HepG2 (cell line): ENCODE measurements at regions not wholly inside any gene's neighbourhood (a gene's known extent, or its start where the extent isn't known, plus 50 kb on each side); places are given as distances from the start of the nearest gene placed in this dataset.

Source experiments
- BCL6 ChIP-seq: IDR thresholded peaks from 2 replicates; pipeline ENCODE4 v1.6.1; 2016; ENCODE audit warnings: missing genetic modification reagents, missing compliant biosample characterization
- DPF2 ChIP-seq: sonication (generic); formaldehyde crosslinking; IDR thresholded peaks from 2 replicates; pipeline ENCODE4 v1.4.0; 2020; ENCODE audit warnings: mild to moderate bottlenecking, low read depth, missing genetic modification reagents, borderline replicate concordance
- ELF1 ChIP-seq: sonication (generic); formaldehyde crosslinking; IDR thresholded peaks from 2 replicates; pipeline ENCODE4 v1.4.0; 2020; ENCODE audit warnings: missing genetic modification reagents
- GTF3A ChIP-seq: sonication (generic); formaldehyde crosslinking; conservative IDR thresholded peaks from 2 replicates; pipeline ENCODE4 v1.4.0; 2020; ENCODE audit warnings: mild to moderate bottlenecking, missing genetic modification reagents
- HES4 ChIP-seq: sonication (generic); formaldehyde crosslinking; IDR thresholded peaks from 2 replicates; pipeline ENCODE4 v1.9.0; 2021; ENCODE audit warnings: mild to moderate bottlenecking, missing genetic modification reagents, borderline replicate concordance
- HMGA1 ChIP-seq: sonication (generic); formaldehyde crosslinking; conservative IDR thresholded peaks from 2 replicates; pipeline ENCODE4 v1.4.0; 2020; ENCODE audit warnings: missing genetic modification reagents
- KAT7 ChIP-seq: IDR thresholded peaks from 2 replicates; pipeline ENCODE4 v1.6.1; 2018; ENCODE audit warnings: borderline replicate concordance, missing compliant biosample characterization
- PHF21A ChIP-seq: sonication (generic); formaldehyde crosslinking; IDR thresholded peaks from 2 replicates; pipeline ENCODE4 v1.5.0; 2020; ENCODE audit warnings: mild to moderate bottlenecking, missing genetic modification reagents
- PITX1 ChIP-seq: sonication (generic); formaldehyde crosslinking; IDR thresholded peaks from 2 replicates; pipeline ENCODE4 v1.5.1; 2020; ENCODE audit warnings: mild to moderate bottlenecking, missing genetic modification reagents
- SALL1 ChIP-seq: sonication (generic); formaldehyde crosslinking; IDR thresholded peaks from 2 replicates; pipeline ENCODE4 v1.8.0; 2022; ENCODE audit warnings: mild to moderate bottlenecking, missing genetic modification reagents
- ZNF598 ChIP-seq: sonication (generic); formaldehyde crosslinking; IDR thresholded peaks from 2 replicates; pipeline ENCODE4 v1.5.1; 2020; ENCODE audit warnings: mild to moderate bottlenecking, missing genetic modification reagents, borderline replicate concordance
- ZNF616 ChIP-seq: sonication (generic); formaldehyde crosslinking; IDR thresholded peaks from 2 replicates; pipeline ENCODE4 v1.5.0; 2020; ENCODE audit warnings: low read depth, mild to moderate bottlenecking, missing genetic modification reagents
- ZNF7 ChIP-seq: IDR thresholded peaks from 2 replicates; pipeline ENCODE4 v1.6.1; 2016; ENCODE audit warnings: missing biosample characterization, missing genetic modification reagents
- TF ChIP-seq, protein P1 (sequence below): sonication (generic); formaldehyde crosslinking; IDR thresholded peaks from 2 replicates; pipeline ENCODE4 v1.4.0; 2020; ENCODE audit warnings: mild to moderate bottlenecking, low read depth, missing genetic modification reagents
- TF ChIP-seq, protein P2 (sequence below): sonication (generic); formaldehyde crosslinking; IDR thresholded peaks from 2 replicates; pipeline ENCODE4 v1.4.0; 2020; ENCODE audit warnings: mild to moderate bottlenecking, missing genetic modification reagents, borderline replicate concordance
- TF ChIP-seq, protein P3 (sequence below): sonication (generic); formaldehyde crosslinking; IDR thresholded peaks from 2 replicates; pipeline ENCODE4 v1.5.1; 2020; ENCODE audit warnings: missing genetic modification reagents, mild to moderate bottlenecking, borderline replicate concordance
- TF ChIP-seq, protein P4 (sequence below): sonication (generic); formaldehyde crosslinking; IDR thresholded peaks from 2 replicates; pipeline ENCODE4 v1.5.1; 2020; ENCODE audit warnings: missing genetic modification reagents, mild to moderate bottlenecking, borderline replicate concordance
- TF ChIP-seq, protein P5 (sequence below): sonication (generic); formaldehyde crosslinking; IDR thresholded peaks from 2 replicates; pipeline ENCODE4 v1.8.0; 2022; ENCODE audit warnings: missing genetic modification reagents, mild to moderate bottlenecking, inconsistent platforms, borderline replicate concordance

DNA sequence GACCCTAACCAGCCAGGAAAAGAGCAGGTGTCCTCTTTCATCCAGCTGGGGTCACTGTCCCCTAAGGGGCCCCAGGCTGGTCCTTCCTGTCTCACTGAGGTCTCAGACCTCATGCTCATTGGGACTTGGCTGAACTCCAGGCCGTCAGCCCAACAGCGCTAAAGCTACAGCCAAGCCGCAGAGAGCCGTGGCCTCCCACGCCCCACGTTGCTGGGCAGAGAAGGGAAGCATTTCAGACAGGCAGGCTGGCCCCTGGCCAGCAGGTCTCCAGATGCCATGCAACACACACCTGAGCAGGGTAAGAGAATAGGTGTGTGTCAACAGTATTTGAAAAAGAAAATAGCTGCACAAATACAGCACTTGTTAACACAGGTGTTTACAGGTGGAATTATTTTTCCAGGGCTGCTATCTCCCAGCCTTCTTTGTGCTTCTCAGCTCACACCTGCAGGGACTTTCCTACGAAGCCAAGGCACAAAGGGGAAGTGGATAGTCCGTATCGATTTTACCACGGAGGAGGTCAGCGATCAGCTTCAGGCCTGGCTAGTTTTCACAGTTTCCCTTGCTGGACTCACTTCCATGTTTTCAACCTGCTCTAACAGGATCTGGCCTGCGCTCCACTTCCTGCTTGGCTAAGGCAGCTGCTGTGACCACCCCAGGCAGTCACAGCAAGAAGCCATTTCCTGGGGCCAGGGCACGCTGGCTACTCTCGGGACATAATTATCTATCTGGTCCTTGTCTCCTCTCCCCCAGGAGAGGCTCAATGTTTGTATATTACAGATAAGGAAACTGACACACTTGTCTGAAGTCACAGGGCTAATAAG is 156.1 kb upstream of the ID2 start (continued):
- TF ChIP-seq HES4 (CRISPR knock-in tag): 0 out of 2 replicates have a peak, but pooled peaks have one; percentile 20
- TF ChIP-seq PHF21A: peak; percentile 85
- TF ChIP-seq ZNF616 (CRISPR knock-in tag): peak; percentile 47; the same call in 1 of the 2 replicates
- peak; percentile 79; the same call in 1 of the 2 replicates for TF ChIP-seq KAT7 (CRISPR knock-in tag)
- TF ChIP-seq ZNF598 (CRISPR knock-in tag): peak; percentile 95; the same call in 1 of the 2 replicates
- peak; percentile 58; the same call in 1 of the 2 replicates for TF ChIP-seq DPF2 (CRISPR knock-in tag)
- TF ChIP-seq, protein P1, sequence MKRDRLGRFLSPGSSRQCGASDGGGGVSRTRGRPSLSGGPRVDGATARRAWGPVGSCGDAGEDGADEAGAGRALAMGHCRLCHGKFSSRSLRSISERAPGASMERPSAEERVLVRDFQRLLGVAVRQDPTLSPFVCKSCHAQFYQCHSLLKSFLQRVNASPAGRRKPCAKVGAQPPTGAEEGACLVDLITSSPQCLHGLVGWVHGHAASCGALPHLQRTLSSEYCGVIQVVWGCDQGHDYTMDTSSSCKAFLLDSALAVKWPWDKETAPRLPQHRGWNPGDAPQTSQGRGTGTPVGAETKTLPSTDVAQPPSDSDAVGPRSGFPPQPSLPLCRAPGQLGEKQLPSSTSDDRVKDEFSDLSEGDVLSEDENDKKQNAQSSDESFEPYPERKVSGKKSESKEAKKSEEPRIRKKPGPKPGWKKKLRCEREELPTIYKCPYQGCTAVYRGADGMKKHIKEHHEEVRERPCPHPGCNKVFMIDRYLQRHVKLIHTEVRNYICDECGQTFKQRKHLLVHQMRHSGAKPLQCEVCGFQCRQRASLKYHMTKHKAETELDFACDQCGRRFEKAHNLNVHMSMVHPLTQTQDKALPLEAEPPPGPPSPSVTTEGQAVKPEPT (CRISPR knock-in tag): peak; percentile 86; the same call in 1 of the 2 replicates
- TF ChIP-seq, protein P2, sequence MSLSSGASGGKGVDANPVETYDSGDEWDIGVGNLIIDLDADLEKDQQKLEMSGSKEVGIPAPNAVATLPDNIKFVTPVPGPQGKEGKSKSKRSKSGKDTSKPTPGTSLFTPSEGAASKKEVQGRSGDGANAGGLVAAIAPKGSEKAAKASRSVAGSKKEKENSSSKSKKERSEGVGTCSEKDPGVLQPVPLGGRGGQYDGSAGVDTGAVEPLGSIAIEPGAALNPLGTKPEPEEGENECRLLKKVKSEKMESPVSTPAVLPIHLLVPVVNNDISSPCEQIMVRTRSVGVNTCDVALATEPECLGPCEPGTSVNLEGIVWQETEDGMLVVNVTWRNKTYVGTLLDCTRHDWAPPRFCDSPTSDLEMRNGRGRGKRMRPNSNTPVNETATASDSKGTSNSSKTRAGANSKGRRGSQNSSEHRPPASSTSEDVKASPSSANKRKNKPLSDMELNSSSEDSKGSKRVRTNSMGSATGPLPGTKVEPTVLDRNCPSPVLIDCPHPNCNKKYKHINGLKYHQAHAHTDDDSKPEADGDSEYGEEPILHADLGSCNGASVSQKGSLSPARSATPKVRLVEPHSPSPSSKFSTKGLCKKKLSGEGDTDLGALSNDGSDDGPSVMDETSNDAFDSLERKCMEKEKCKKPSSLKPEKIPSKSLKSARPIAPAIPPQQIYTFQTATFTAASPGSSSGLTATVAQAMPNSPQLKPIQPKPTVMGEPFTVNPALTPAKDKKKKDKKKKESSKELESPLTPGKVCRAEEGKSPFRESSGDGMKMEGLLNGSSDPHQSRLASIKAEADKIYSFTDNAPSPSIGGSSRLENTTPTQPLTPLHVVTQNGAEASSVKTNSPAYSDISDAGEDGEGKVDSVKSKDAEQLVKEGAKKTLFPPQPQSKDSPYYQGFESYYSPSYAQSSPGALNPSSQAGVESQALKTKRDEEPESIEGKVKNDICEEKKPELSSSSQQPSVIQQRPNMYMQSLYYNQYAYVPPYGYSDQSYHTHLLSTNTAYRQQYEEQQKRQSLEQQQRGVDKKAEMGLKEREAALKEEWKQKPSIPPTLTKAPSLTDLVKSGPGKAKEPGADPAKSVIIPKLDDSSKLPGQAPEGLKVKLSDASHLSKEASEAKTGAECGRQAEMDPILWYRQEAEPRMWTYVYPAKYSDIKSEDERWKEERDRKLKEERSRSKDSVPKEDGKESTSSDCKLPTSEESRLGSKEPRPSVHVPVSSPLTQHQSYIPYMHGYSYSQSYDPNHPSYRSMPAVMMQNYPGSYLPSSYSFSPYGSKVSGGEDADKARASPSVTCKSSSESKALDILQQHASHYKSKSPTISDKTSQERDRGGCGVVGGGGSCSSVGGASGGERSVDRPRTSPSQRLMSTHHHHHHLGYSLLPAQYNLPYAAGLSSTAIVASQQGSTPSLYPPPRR (CRISPR knock-in tag): peak; percentile 13; the same call in 1 of the 2 replicates
- peak; percentile 77 for TF ChIP-seq BCL6
- TF ChIP-seq ZNF7 (CRISPR knock-in tag): no peak
- TF ChIP-seq ELF1 (CRISPR knock-in tag): peak; percentile 71
- 0 out of 2 replicates have a peak, but pooled peaks have one; percentile 60 for TF ChIP-seq GTF3A
- TF ChIP-seq SALL1: peak; percentile 90
- no peak for TF ChIP-seq HMGA1
- TF ChIP-seq PITX1 (CRISPR knock-in tag): peak; percentile 27
- TF ChIP-seq, protein P3, sequence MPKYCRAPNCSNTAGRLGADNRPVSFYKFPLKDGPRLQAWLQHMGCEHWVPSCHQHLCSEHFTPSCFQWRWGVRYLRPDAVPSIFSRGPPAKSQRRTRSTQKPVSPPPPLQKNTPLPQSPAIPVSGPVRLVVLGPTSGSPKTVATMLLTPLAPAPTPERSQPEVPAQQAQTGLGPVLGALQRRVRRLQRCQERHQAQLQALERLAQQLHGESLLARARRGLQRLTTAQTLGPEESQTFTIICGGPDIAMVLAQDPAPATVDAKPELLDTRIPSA: 0 out of 2 replicates have a peak, but pooled peaks have one; percentile 41
- TF ChIP-seq, protein P4, sequence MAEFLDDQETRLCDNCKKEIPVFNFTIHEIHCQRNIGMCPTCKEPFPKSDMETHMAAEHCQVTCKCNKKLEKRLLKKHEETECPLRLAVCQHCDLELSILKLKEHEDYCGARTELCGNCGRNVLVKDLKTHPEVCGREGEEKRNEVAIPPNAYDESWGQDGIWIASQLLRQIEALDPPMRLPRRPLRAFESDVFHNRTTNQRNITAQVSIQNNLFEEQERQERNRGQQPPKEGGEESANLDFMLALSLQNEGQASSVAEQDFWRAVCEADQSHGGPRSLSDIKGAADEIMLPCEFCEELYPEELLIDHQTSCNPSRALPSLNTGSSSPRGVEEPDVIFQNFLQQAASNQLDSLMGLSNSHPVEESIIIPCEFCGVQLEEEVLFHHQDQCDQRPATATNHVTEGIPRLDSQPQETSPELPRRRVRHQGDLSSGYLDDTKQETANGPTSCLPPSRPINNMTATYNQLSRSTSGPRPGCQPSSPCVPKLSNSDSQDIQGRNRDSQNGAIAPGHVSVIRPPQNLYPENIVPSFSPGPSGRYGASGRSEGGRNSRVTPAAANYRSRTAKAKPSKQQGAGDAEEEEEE (CRISPR knock-in tag): peak; percentile 40; the same call in 1 of the 2 replicates
- TF ChIP-seq, protein P5, sequence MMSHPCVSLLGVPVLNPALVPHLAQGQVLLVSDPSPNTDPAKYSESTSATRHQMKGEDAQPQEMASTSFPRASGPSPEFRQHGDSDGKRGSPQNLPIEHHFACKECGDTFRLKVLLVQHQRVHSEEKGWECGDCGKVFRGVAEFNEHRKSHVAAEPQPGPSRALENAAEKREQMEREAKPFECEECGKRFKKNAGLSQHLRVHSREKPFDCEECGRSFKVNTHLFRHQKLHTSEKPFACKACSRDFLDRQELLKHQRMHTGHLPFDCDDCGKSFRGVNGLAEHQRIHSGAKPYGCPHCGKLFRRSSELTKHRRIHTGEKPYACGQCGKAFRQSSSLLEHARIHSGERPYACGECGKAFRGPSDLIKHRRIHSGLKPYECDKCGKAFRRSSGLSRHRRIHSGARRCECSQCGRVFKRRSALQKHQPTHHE (CRISPR knock-in tag): peak; percentile 79; the same call in 1 of the 2 replicates
